GDM1 (cell line): ENCODE measurements at regions not wholly inside any gene's neighbourhood (a gene's known extent, or its start where the extent isn't known, plus 50 kb on each side); places are given as distances from the start of the nearest gene placed in this dataset.

Experiments
- DNase-seq: peaks from one replicate; lab custom pipeline; 2025; lab: John Stamatoyannopoulos, UW

GRCh38 chr5:159819591-159820411 lies 96.5 kb upstream of the ADRA1B start:
- no peak for DNase-seq

GRCh38 chr5:159820692-159821091 lies 95.6 kb upstream of the ADRA1B start:
- no peak for DNase-seq

GRCh38 chr5:159821461-159821940 lies 94.8 kb upstream of the ADRA1B start:
- no peak for DNase-seq

- no peak for DNase-seq
Observed at GRCh38 chr5:159824188-159825161, 91.8 kb upstream of the ADRA1B start.

GRCh38 chr5:159825551-159826051 lies 90.7 kb upstream of the ADRA1B start:
- no peak for DNase-seq

- no peak for DNase-seq
Observed at GRCh38 chr5:159826351-159827214, 89.7 kb upstream of the ADRA1B start.

GRCh38 chr5:159827861-159828260 lies 88.4 kb upstream of the ADRA1B start:
- no peak for DNase-seq

GRCh38 chr5:159832073-159832472 lies 84.2 kb upstream of the ADRA1B start:
- no peak for DNase-seq

- DNase-seq: no peak
Observed at GRCh38 chr5:159833088-159833487, 83.2 kb upstream of the ADRA1B start.

- no peak for DNase-seq
Observed at GRCh38 chr5:159833846-159834245, 82.4 kb upstream of the ADRA1B start.

GRCh38 chr5:159835548-159835947 lies 80.7 kb upstream of the ADRA1B start:
- DNase-seq: no peak

GRCh38 chr5:159836691-159837090 lies 79.6 kb upstream of the ADRA1B start:
- no peak for DNase-seq

- DNase-seq: no peak
Observed at GRCh38 chr5:159837860-159838259, 78.4 kb upstream of the ADRA1B start.

GRCh38 chr5:159838551-159839222 lies 77.6 kb upstream of the ADRA1B start:
- DNase-seq: no peak

- no peak for DNase-seq
Observed at GRCh38 chr5:159844267-159845121, 71.8 kb upstream of the ADRA1B start.

GRCh38 chr5:159849437-159850083 lies 66.7 kb upstream of the ADRA1B start:
- DNase-seq: no peak

- no peak for DNase-seq
Observed at GRCh38 chr5:159850160-159850559, 66.1 kb upstream of the ADRA1B start.

- DNase-seq: no peak
Observed at GRCh38 chr5:159851053-159851452, 65.2 kb upstream of the ADRA1B start.

- no peak for DNase-seq
Observed at GRCh38 chr5:159854916-159855315, 61.4 kb upstream of the ADRA1B start.
